HG02678 (cell line): ENCODE measurements at regions not wholly inside any gene's neighbourhood (a gene's known extent, or its start where the extent isn't known, plus 50 kb on each side); places are given as distances from the start of the nearest gene placed in this dataset.

Experiments
- ATAC-seq: cut with Tn5 transposase; IDR thresholded peaks from one replicate; pipeline ENCODE4 v1.9.1; 2021; ENCODE audit warnings: mild to moderate bottlenecking, moderate library complexity; ENCODE audit not compliant: unreplicated experiment

GRCh38 chr1:87268111-87268510, 60.6 kb upstream of the LMO4 start:
- ATAC-seq, result no peak

GRCh38 chr1:87269921-87270320, 58.8 kb upstream of the LMO4 start:
- ATAC-seq, result no peak

- ATAC-seq, result no peak
These were observed 55.4 kb upstream of the LMO4 start for GRCh38 chr1:87273291-87273690.

- no peak for ATAC-seq
These were observed 53.8 kb upstream of the LMO4 start for GRCh38 chr1:87274851-87275250.

- no peak for ATAC-seq
These were observed 49.7 kb upstream of the LMO4 start for GRCh38 chr1:87278825-87279535.
